ENCODE measurements at regions not wholly inside any gene's neighbourhood (a gene's known extent, or its start where the extent isn't known, plus 50 kb on each side); places are given as distances from the start of the nearest gene placed in this dataset.

DNA sequence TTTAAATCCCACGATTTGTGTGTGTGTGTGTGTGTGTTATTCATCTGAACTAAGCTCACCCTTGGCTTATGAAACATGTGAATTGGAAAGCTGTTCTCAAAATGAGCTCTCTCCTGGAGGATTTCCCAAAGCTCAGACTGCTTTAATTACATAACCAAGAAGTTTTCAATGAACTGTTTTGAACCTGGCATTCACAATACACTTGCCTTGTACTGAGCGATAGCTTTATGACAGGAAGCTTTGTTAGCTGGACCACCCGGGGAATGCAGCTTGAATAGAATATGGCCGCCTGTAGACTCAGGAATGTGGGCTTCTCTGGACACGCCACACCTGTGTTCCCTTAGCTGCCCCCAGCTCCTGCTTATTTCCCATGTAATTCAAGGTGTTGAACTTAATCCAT, 71.4 kb upstream of the PREP start:
- no peak for DNase-seq

DNA sequence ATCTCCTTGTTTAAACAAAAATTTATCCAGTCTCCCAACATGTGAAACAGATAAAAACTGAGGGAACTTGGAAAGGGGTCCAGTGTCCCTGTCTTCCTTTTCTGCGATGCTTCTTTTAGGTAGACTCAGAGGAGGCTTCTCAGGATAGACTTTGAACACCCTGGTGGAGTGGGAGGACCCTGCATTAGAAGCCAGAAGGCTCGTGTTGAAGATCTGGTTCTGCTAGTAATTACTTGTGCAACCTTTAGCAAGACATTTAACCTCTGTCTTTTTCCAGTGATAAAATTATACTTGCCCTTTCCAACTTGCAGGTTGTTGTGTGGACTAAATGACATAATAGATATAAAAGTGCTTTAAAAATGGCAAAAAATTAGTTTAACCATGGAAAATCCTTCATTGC, 67.1 kb upstream of the PREP start:
- no peak for DNase-seq

DNA sequence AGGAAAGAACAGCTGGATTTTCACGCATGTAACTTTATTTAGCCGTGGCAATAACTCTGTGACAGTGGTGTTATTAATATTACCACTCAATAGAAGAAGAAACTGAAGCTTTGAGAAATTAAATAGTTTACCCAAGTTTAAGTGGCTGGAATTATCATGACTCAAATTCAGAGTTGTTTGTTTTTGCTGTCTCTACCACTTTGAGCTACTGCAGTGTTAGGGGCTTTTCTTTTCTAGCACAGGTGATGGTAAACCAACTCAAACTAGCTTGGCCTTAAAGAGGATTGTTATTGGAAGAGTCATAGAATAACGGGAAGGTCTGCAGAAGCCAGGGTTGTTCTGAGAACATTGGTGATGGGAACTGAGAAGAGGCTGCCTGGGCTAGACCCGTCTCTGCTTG, 66.0 kb upstream of the PREP start:
- DNase-seq: no peak

DNA sequence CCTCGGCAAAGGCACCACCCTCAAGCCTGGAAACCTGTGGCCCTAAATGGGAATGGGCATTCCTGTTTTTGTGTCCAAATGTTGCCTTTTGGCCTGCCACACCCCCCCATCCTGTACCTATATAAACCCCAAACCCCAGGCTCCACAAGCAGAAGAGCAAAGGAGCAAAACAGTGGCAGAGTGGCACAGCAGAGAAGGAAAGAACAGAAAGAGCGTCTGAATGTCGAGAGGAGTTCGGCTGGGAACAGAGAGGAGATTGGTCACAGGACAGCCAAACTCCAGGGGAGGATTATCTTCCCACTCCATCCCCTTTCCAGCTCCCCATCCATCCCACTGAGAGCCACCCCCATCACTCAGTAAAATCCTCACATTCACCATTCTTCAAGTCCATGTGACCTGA, 58.0 kb upstream of the PREP start:
- DNase-seq: no peak

DNA sequence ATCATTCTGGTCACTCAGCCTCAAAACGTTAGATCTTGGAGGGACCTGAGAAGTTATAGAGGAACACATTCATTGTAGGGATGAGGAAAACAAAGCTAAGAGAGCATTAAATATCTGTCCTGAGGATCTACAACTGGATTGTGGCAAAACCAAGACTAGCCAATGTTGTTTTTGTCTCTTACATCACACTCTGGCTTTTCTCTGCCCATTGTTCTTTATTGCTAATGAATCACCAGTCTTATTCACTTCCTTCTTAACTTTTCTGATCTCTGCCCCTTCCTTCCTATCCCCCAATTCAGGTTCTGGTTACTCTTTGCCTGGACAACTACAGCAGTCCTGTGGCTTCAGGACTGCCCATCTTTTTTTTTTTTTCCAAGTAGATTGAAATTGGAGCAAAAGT, 57.0 kb upstream of the PREP start:
- no peak for DNase-seq

DNA sequence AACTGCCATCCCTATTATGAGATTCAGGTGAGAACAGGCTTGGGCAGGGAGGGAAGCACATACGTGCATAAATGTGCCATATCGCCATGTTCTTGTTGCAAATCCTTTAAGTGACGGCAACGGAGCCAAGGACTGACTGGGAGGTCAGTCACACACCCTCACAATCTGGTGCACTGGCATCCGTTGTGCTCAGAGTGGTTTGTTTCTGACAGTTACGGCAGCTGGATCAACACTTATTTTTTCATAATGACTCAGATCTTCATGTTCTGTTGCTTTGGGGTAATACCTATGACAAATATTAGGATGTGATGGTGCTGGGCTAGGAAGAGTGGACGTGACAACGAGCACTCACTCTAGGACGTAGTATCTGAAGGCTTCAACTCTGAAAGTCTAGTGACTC, 56.2 kb upstream of the PREP start:
- no peak for DNase-seq

DNA sequence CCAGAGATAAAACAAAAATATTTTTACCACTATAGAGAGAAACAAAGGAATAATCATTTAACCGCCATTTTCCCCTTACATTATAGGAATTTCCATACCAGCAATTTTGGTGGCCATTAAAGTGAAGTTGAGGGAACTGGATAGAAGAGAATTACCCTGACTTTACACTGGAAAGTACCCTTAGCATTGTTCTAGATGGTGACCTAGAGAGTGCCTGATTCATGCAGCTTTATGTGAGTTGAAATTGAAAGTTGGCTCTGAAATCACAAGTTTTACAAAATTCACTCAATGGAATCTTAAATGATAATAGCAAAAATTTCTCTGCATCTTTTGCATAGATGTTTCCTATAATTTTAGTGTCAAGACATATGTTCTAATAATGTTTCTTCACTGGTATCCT, 55.7 kb upstream of the PREP start:
- DNase-seq: no peak

DNA sequence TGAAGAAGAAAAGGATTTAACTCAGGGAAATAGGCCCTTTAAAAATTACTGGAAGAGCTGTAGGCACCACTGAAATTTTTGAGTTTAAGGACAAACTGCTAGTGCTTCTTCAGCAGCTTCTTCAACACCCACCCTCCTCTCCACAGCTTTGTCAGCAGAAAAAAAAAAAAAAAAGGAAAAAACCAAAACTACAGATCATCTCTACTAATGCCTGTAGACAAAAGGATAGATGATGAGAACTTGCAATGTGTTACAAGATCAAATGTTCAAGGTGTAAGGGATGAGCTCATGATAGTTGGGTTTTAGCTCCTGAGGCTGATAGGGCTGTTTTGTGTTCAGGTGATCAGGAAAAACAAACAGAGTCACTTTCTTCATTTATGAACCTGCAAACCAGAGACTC, 55.2 kb upstream of the PREP start:
- DNase-seq: no peak

DNA sequence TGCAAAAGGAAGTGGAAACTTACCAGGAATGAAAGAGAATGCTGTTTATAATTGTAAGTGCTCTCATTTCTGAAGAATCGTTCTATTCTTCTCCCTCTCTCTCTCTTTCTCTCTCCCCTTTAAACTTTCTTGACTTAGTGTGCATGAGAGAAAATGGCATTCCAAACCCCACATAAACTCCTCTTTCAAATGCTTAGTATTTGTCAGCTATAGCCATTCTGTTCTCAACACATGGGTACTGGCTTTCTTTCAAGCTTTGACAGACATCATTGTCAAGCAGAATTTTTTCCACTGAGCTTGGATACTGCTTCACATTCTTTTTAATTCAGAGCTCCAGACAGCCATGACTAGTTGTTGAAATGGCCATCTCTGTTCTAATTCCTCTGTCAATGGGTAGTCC, 51.1 kb upstream of the PREP start:
- DNase-seq: no peak

DNA sequence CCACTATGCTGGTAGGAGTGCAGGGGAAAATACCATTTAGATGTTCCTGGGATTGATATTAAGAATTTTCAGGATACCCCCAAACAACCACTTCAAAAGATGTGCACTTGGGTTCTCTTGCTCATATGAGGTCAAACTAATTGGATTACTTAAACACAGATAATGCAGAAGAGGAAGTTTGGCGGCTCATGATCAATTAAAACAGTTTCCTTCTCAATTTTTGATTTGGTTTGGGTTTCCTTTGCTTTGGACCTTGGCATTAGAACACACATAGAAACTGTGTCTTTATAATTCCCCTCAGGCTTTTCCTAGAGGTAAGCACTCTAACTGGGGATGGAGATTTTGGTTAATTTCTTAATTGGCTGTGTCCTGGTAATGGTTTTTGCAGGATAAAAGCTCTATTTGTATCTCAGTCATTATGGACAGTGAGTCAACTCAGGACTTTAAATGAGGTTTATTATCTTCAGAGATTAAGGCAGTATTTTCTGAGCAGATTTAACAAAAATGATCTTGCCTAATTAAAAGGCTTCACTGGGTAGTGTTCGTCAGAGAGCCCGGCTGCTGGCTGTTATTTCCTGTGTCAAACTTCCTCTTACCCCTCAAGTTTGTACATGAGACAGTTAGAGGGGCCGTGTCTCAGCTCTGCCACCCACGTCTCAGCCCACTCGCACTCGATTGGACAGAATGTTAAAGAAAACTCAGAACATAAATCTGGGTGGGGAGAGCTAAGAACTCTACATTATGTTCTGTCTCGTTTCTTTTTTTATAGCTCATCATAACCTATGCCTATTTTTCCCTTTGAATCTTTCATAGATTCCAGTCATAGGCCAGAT, 50.3 kb upstream of the PREP start:
- no peak for DNase-seq

Measured in NCI-H1436 (cell line).